ENCODE measurements at regions not wholly inside any gene's neighbourhood (a gene's known extent, or its start where the extent isn't known, plus 50 kb on each side); places are given as distances from the start of the nearest gene placed in this dataset.

GRCh38 chr7:81112731-81113130, 193.9 kb upstream of the SEMA3C start:
- TF ChIP-seq CTCF (IDR thresholded peaks at IDR 0.05) (no peak), EP300 (IDR thresholded peaks at IDR 0.05) (no peak)

All from ovary (tissue), 3 donors.